GM23338 (cell line): ENCODE measurements at regions not wholly inside any gene's neighbourhood (a gene's known extent, or its start where the extent isn't known, plus 50 kb on each side); places are given as distances from the start of the nearest gene placed in this dataset.

Experiments used
- ATAC-seq: fragments of 200-7000 bp; cut with Tn5 transposase; 3 replicates; pipeline ENCODE4 v1.9.1; 2020
- DNase-seq: peaks from one replicate; pipeline ENCODE4 v3.0.0-alpha.2; 2015; ENCODE audit warnings: low spot score
- H2AFZ ChIP-seq: fragments of 200-600 bp; sonication (generic); 2 replicates; pipeline ENCODE4 v1.8.0; 2016; ENCODE audit warnings: antibody characterized with exemption, mild to moderate bottlenecking, moderate library complexity
- H3F3A ChIP-seq: fragments of 200-600 bp; sonication (generic); replicated peaks from 2 replicates; pipeline ENCODE4 v1.8.0; 2017; ENCODE audit warnings: antibody characterized with exemption, mixed run types, low read depth
- H3K27ac ChIP-seq: fragments of 200-600 bp; sonication (generic); 2 replicates; pipeline ENCODE4 v1.6.1; 2016; ENCODE audit warnings: low read depth
- H3K27me3 ChIP-seq: fragments of 200-600 bp; sonication (generic); 2 replicates; pipeline ENCODE4 v1.8.0; 2016; ENCODE audit warnings: mild to moderate bottlenecking, mixed run types, moderate library complexity; ENCODE audit not compliant: insufficient read depth
- H3K36me3 ChIP-seq: fragments of 200-600 bp; sonication (generic); 2 replicates; pipeline ENCODE4 v1.8.0; 2016; ENCODE audit warnings: mild to moderate bottlenecking; ENCODE audit not compliant: insufficient read depth
- H3K4me1 ChIP-seq: fragments of 200-600 bp; sonication (generic); 2 replicates; pipeline ENCODE4 v1.8.0; 2016; ENCODE audit warnings: mild to moderate bottlenecking, moderate library complexity; ENCODE audit not compliant: insufficient read depth
- H3K4me2 ChIP-seq: fragments of 200-600 bp; sonication (generic); 2 replicates; pipeline ENCODE4 v1.7.1; 2017; ENCODE audit warnings: mixed run types
- H3K4me3 ChIP-seq: fragments of 200-600 bp; sonication (generic); 2 replicates; pipeline ENCODE4 v1.6.1; 2016; ENCODE audit warnings: mixed run types
- H3K79me2 ChIP-seq: fragments of 200-600 bp; sonication (generic); replicated peaks from 2 replicates; pipeline ENCODE4 v1.8.0; 2017; ENCODE audit warnings: mild to moderate bottlenecking; ENCODE audit not compliant: insufficient read depth
- H3K9me2 ChIP-seq: fragments of 200-600 bp; sonication (generic); 2 replicates; pipeline ENCODE4 v1.8.0; 2017; ENCODE audit not compliant: insufficient read depth
- H4K20me1 ChIP-seq: fragments of 200-600 bp; sonication (generic); replicated peaks from 2 replicates; pipeline ENCODE4 v1.8.0; 2017; ENCODE audit warnings: mild to moderate bottlenecking; ENCODE audit not compliant: insufficient read depth
- H3K27ac Mint-ChIP-seq: 2 replicates; pipeline ENCODE4 v1.8.0; 2020; ENCODE audit warnings: inconsistent platforms, mild to moderate bottlenecking, moderate library complexity, mixed read lengths
- H3K27me3 Mint-ChIP-seq: 3 replicates; pipeline ENCODE4 v1.8.0; 2022; ENCODE audit warnings: low read depth, mild to moderate bottlenecking, moderate library complexity, mixed read lengths, inconsistent platforms; ENCODE audit not compliant: insufficient read depth, poor library complexity
- H3K36me3 Mint-ChIP-seq: 3 replicates; pipeline ENCODE4 v1.8.0; 2021; ENCODE audit warnings: low read depth, mild to moderate bottlenecking, inconsistent platforms, moderate library complexity, mixed read lengths
- H3K4me1 Mint-ChIP-seq: 3 replicates; pipeline ENCODE4 v1.8.0; 2020; ENCODE audit warnings: mild to moderate bottlenecking, inconsistent platforms, mixed read lengths
- H3K4me3 Mint-ChIP-seq: 3 replicates; pipeline ENCODE4 v1.8.0; 2021; ENCODE audit warnings: moderate library complexity, mild to moderate bottlenecking, inconsistent platforms, mixed read lengths
- H3K9me3 Mint-ChIP-seq: 3 replicates; pipeline ENCODE4 v1.8.0; 2020; ENCODE audit warnings: moderate library complexity, mild to moderate bottlenecking, inconsistent platforms, mixed read lengths
- CREB1 ChIP-seq: fragments of 250-450 bp; sonication (Bioruptor Pico); IDR thresholded peaks from 2 replicates; pipeline ENCODE4 v1.5.0; 2020; ENCODE audit warnings: low read depth, mild to moderate bottlenecking, moderate library complexity
- ETS1 ChIP-seq: IDR thresholded peaks from 2 replicates; pipeline ENCODE4 v1.6.1; 2016; ENCODE audit warnings: antibody characterized with exemption
- EZH2 ChIP-seq: fragments of 200-600 bp; sonication (generic); IDR thresholded peaks from one replicate; pipeline ENCODE4 v1.8.0; 2017; ENCODE audit warnings: antibody characterized with exemption, mild to moderate bottlenecking, low read depth; ENCODE audit not compliant: unreplicated experiment
- EZH2phosphoT487 ChIP-seq: fragments of 200-600 bp; sonication (generic); IDR thresholded peaks from one replicate; pipeline ENCODE4 v1.8.1; 2018; ENCODE audit warnings: antibody characterized with exemption; ENCODE audit not compliant: unreplicated experiment
- JUNB ChIP-seq: IDR thresholded peaks from one replicate; pipeline ENCODE4 v1.6.1; 2016; ENCODE audit warnings: antibody characterized with exemption; ENCODE audit not compliant: unreplicated experiment
- NANOG ChIP-seq: IDR thresholded peaks from 2 replicates; pipeline ENCODE4 v1.6.1; 2016; ENCODE audit warnings: antibody characterized with exemption, borderline replicate concordance
- POLR2AphosphoS5 ChIP-seq: IDR thresholded peaks from 2 replicates; pipeline ENCODE4 v1.6.1; 2016; ENCODE audit warnings: antibody characterized with exemption, low read depth
- REST ChIP-seq: IDR thresholded peaks from one replicate; pipeline ENCODE4 v1.6.1; 2018; ENCODE audit warnings: antibody characterized with exemption; ENCODE audit not compliant: unreplicated experiment
- STAT1 ChIP-seq: IDR thresholded peaks from one replicate; pipeline ENCODE4 v1.6.1; 2016; ENCODE audit warnings: antibody characterized with exemption; ENCODE audit not compliant: unreplicated experiment
- ZNF114 ChIP-seq: fragments of 250-450 bp; sonication (Bioruptor Pico); IDR thresholded peaks from 2 replicates; pipeline ENCODE4 v1.5.0; 2020; ENCODE audit warnings: mild to moderate bottlenecking, moderate library complexity
- ZNF331 ChIP-seq: fragments of 250-450 bp; sonication (Bioruptor Pico); IDR thresholded peaks from 2 replicates; pipeline ENCODE4 v1.5.0; 2020; ENCODE audit warnings: low read depth, mild to moderate bottlenecking, moderate library complexity
- TF ChIP-seq, protein P1 (sequence below): fragments of 250-450 bp; sonication (Bioruptor Pico); IDR thresholded peaks from 2 replicates; pipeline ENCODE4 v1.5.0; 2020; ENCODE audit warnings: mild to moderate bottlenecking, moderate library complexity
- TF ChIP-seq, protein P2 (sequence below), 2 experiments: fragments of 200-600 bp in 1 of 2; sonication (generic) in 1 of 2; conservative IDR thresholded peaks; 2 replicates each; pipeline versions ENCODE4 v1.5.1 to v1.6.1; 2016 to 2017; ENCODE audit warnings: antibody characterized with exemption in 2 of 2, low read depth in 2 of 2, mild to moderate bottlenecking in 2 of 2, moderate library complexity in 1 of 2

DNA sequence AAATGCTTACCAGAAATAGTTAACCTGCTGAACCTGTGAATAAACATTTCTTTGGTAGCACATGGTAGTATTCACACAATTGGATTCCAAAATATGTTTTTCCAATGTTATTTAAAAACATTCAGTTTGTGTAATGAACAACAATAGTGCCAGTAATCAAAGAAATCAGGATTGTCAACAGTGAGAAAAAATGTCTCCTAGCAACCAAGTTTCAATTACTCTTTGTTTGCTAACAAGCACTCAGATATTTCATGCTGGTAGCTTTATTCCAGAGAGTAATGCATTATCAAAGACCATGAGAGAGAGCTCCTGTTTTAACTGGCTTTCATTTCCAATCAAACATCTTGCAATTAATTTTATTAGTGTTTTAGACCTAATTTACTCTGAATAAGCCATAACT, 768.1 kb upstream of the GRAMD2B start (continued):
- TF ChIP-seq, protein P1, sequence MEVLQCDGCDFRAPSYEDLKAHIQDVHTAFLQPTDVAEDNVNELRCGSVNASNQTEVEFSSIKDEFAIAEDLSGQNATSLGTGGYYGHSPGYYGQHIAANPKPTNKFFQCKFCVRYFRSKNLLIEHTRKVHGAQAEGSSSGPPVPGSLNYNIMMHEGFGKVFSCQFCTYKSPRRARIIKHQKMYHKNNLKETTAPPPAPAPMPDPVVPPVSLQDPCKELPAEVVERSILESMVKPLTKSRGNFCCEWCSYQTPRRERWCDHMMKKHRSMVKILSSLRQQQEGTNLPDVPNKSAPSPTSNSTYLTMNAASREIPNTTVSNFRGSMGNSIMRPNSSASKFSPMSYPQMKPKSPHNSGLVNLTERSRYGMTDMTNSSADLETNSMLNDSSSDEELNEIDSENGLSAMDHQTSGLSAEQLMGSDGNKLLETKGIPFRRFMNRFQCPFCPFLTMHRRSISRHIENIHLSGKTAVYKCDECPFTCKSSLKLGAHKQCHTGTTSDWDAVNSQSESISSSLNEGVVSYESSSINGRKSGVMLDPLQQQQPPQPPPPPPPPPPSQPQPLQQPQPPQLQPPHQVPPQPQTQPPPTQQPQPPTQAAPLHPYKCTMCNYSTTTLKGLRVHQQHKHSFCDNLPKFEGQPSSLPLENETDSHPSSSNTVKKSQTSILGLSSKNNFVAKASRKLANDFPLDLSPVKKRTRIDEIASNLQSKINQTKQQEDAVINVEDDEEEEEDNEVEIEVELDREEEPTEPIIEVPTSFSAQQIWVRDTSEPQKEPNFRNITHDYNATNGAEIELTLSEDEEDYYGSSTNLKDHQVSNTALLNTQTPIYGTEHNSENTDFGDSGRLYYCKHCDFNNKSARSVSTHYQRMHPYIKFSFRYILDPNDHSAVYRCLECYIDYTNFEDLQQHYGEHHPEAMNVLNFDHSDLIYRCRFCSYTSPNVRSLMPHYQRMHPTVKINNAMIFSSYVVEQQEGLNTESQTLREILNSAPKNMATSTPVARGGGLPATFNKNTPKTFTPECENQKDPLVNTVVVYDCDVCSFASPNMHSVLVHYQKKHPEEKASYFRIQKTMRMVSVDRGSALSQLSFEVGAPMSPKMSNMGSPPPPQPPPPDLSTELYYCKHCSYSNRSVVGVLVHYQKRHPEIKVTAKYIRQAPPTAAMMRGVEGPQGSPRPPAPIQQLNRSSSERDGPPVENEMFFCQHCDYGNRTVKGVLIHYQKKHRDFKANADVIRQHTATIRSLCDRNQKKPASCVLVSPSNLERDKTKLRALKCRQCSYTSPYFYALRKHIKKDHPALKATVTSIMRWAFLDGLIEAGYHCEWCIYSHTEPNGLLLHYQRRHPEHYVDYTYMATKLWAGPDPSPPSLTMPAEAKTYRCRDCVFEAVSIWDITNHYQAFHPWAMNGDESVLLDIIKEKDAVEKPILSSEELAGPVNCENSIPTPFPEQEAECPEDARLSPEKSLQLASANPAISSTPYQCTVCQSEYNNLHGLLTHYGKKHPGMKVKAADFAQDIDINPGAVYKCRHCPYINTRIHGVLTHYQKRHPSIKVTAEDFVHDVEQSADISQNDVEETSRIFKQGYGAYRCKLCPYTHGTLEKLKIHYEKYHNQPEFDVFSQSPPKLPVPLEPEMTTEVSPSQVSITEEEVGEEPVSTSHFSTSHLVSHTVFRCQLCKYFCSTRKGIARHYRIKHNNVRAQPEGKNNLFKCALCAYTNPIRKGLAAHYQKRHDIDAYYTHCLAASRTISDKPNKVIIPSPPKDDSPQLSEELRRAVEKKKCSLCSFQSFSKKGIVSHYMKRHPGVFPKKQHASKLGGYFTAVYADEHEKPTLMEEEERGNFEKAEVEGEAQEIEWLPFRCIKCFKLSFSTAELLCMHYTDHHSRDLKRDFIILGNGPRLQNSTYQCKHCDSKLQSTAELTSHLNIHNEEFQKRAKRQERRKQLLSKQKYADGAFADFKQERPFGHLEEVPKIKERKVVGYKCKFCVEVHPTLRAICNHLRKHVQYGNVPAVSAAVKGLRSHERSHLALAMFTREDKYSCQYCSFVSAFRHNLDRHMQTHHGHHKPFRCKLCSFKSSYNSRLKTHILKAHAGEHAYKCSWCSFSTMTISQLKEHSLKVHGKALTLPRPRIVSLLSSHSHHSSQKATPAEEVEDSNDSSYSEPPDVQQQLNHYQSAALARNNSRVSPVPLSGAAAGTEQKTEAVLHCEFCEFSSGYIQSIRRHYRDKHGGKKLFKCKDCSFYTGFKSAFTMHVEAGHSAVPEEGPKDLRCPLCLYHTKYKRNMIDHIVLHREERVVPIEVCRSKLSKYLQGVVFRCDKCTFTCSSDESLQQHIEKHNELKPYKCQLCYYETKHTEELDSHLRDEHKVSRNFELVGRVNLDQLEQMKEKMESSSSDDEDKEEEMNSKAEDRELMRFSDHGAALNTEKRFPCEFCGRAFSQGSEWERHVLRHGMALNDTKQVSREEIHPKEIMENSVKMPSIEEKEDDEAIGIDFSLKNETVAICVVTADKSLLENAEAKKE (CRISPR knock-in tag) = no peak
- TF ChIP-seq NANOG (no peak), EZH2phosphoT487 (no peak), POLR2AphosphoS5 (no peak), ZNF114 (no peak), CREB1 (CRISPR knock-in tag) (no peak)
- TF ChIP-seq, protein P2, sequence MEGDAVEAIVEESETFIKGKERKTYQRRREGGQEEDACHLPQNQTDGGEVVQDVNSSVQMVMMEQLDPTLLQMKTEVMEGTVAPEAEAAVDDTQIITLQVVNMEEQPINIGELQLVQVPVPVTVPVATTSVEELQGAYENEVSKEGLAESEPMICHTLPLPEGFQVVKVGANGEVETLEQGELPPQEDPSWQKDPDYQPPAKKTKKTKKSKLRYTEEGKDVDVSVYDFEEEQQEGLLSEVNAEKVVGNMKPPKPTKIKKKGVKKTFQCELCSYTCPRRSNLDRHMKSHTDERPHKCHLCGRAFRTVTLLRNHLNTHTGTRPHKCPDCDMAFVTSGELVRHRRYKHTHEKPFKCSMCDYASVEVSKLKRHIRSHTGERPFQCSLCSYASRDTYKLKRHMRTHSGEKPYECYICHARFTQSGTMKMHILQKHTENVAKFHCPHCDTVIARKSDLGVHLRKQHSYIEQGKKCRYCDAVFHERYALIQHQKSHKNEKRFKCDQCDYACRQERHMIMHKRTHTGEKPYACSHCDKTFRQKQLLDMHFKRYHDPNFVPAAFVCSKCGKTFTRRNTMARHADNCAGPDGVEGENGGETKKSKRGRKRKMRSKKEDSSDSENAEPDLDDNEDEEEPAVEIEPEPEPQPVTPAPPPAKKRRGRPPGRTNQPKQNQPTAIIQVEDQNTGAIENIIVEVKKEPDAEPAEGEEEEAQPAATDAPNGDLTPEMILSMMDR (conservative IDR thresholded peaks at IDR 0.05; ENCODE audit: low read depth in 2 of 2) = no peak

- H3K79me2 ChIP-seq = no peaks in the 10 kb centered on the region
- no peak overlapping the region for H3K4me3 ChIP-seq
- H4K20me1 ChIP-seq = no peaks in the 10 kb centered on the region
- H3K36me3 ChIP-seq = 0 out of 2 replicates have a peak, but pooled peaks cover 2% of the 10 kb centered on the region
- Mint-ChIP-seq H3K4me1 (peaks cover 27% of the 10 kb centered on the region), H3K9me3 (no peaks in the 10 kb centered on the region), H3K4me3 (no peak overlapping the region), H3K27ac (no peak overlapping the region), H3K36me3 (0 out of 3 replicates have a peak, but pooled peaks cover 4% of the 10 kb centered on the region), H3K27me3 (no peaks in the 10 kb centered on the region)
- no peak overlapping the region for H3K27ac ChIP-seq
- H3K4me2 ChIP-seq = no peak overlapping the region
- H3K27me3 ChIP-seq = no peaks in the 10 kb centered on the region
- ATAC-seq (no peak), DNase-seq (no peak)
- H2AFZ ChIP-seq = no peak overlapping the region
- no peaks in the 10 kb centered on the region for H3F3A ChIP-seq
- H3K4me1 ChIP-seq = peaks cover 10% of the 10 kb centered on the region; the same call in 1 of the 2 replicates
- peaks cover 1% of the 10 kb centered on the region; the same call in 1 of the 2 replicates for H3K9me2 ChIP-seq
- no peak for TF ChIP-seq STAT1
- TF ChIP-seq REST = no peak
- TF ChIP-seq ETS1 = no peak
- TF ChIP-seq EZH2phosphoT487 = no peak
- TF ChIP-seq POLR2AphosphoS5 = no peak
- TF ChIP-seq JUNB = no peak
- TF ChIP-seq ZNF114 = no peak
- TF ChIP-seq EZH2 = no peak
- no peak for TF ChIP-seq ZNF331 (CRISPR knock-in tag)
Observed at GRCh38 chr5:125657936-125658335, 765.3 kb upstream of the GRAMD2B start.
